NOMO-1 treated with dmso at 0.1 percent for 144 hours (cell line): ENCODE measurements at regions not wholly inside any gene's neighbourhood (a gene's known extent, or its start where the extent isn't known, plus 50 kb on each side); places are given as distances from the start of the nearest gene placed in this dataset.
A peak's percentile ranks its signal among the peaks of the same experiment; 100 is the strongest.
"Not testable (repeated sequence)": the region's sequence is repeated elsewhere in the genome, so short reads cannot be mapped to it uniquely, and the experiment has no call there.

Source experiments
- DNase-seq: peaks from one replicate; lab custom pipeline; 2025; ENCODE audit not compliant: unreplicated experiment; lab: John Stamatoyannopoulos, UW

GRCh38 chr3:194249323-194250097 is 101.6 kb downstream of the CPN2 start:
- DNase-seq: no peak

GRCh38 chr3:194250098-194251002 is 100.8 kb downstream of the CPN2 start:
- DNase-seq: no peak

DNA sequence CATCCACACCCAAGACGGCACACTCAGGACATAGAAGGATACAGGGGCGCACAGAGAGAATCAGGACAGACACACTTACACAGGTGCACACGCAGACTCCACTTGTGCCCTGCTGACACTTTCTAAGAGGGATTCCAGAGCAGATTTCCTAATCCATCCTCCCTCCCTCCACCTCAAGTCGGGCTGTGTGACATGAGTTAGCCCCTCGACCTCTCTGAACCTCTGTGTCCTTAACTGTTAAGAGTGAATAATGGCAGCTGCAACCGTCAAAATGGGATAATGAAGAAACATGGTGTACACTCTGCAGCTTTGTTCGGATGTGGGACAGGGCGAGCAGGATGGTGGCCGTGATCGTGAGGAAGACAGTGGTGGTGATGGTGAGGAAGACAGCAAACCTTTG is 100.1 kb downstream of the CPN2 start:
- DNase-seq: no peak

DNA sequence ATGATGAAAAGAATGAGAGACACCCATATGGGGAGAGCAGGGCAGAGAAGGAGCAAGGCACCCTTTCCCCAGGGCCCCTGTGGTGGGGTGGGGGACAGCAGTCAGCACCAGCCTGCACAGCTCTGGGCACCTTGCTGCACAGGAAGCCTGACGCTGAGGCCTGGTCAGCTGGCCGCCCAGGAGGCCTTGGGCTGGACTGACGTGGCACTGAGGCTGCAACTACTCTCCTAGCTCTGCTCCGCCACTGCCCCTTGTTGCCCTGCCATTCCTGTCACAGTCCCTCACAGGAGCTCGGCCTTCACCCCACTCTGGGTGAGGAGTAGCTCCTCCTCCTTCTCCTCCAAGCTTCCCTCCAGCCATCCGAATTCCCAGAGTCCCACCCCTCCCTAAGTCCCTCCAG is 99.7 kb downstream of the CPN2 start:
- no peak for DNase-seq

GRCh38 chr3:194251891-194252560 is 99.1 kb downstream of the CPN2 start:
- no peak for DNase-seq

GRCh38 chr3:194253270-194253669 is 97.9 kb downstream of the CPN2 start:
- DNase-seq: no peak

GRCh38 chr3:194254040-194254439 is 97.1 kb downstream of the CPN2 start:
- no peak for DNase-seq

DNA sequence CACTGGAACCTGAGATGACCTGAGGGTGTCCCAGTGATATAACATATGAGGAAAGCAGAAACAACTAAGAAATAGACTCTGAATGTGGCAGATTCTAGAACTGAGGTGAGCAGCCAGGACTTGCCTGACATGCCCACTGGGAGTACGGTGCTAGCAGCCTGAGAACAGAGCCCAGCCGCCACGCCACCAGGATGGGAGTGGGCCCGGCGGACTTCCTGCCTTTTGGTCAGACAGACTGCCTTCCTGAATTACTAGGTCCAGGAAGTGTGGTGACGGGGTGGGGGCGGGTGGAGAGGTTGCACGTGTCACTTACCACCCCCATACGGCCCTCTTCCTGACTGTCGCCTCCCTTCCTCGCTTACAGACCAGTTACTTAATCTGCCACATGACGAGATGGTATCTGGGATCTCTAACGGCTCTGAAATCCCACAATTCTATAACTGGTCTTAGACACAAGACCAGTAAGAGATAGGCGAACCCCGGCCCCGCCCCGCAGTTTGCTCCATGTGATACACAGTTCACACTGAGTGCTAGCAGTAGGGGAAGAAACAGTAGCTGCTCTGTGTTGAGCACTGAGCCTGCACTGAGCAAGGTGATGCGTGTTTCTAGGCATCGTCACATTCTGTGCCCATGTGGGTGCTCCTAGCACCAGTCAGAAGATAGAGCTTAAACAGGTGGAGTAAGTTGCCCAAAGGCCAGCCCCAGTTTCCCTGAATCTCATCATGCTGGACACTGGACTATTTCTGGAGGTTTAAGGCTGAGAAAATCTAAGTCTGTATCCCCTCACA is 95.7 kb downstream of the CPN2 start:
- DNase-seq: peak; percentile 99

- no peak for DNase-seq
Measured at GRCh38 chr3:194256040-194256945, 94.8 kb downstream of the CPN2 start.

DNA sequence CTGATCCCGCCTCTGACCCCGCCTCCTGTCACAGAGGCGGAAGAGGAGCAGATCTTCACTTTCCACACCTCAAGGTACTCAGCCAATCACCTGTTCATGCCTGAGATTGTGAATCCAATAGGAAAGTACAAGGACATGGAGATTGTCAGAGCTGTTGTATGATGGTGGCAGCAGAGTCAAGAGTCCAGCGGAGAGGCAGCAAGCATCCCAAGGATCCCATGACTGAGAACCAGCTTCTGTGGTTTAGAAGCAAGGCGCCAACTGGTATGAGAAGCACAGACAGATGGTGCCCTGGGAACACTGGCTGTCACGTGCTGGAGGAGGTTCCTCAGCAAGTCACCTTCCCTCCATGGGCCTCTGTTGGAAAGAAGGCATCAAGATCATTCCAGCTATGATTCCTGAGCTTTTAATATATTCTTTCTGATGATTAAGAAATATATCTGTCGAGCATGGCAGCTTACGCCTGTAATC is 93.9 kb downstream of the CPN2 start:
- DNase-seq: no peak

DNA sequence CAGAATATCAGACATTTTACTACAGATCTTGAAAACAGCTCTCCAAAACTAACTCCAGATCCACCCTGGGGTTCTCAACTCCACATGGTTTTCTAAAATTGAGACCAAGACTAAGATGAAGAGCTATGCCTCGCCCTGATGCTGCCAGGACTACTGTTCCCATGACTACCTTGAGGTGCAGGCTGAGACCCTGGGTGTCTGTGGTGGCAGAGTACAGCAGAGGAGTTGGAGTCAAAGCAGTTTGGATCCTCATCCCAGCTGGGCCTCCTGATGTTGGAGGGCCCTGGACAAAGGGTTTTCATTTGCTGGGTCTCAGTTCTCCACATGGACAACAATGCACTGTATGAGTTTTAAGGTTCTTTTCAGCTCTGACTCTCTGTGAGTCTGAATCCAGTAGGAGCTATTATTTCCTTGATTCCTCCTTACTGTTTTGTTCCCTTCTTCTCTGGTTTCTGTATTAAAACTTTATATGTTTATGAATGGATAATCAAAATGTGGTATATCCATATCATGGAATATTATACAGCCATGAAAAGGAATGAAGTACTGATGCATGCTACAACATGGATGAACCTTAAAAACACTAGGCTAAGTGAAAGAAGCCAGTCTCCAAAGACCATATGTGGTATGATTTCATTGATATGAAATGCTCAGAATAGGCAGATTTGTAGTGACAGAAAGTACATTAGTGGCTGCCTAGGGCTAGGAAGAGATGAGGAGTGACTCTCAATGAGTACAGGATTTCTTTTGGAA is 93.0 kb downstream of the CPN2 start:
- no peak for DNase-seq

DNA sequence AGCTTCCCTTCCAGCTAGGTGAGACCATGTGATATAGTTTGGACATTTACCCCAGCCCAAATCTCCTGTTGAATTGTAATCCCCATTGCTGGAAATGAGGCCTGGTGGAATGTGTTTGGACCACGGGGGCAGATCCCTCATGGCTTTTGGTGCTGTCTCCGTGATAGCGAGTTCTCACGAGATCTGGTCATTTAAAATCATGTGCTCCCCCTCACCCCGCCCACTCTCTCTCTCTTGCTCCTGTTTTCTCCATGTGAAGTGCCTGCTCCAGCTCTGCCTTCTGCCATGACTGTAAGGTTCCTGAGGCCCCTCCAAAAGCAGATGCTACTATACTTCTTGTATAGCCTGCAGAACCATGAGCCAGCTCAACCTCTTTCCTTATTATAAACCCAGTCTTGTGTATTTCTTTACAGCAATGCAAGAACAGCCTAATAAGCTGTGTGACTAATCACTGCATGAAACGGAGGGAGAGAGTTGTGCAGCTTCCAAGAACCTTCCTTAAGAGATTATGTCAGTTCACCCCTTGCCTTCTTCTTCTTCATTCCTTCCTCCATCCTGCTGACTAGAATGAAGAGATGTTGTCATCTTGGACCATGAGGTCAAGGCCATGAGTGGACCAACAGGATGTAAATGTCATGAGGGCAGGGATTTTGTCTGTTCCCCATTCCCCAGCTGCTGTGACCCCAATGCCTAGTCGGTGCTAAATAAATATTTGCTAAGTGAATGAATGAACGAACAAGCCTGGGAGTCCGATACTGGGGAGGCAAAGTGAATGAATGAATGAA is 91.0 kb downstream of the CPN2 start:
- DNase-seq: no peak

DNA sequence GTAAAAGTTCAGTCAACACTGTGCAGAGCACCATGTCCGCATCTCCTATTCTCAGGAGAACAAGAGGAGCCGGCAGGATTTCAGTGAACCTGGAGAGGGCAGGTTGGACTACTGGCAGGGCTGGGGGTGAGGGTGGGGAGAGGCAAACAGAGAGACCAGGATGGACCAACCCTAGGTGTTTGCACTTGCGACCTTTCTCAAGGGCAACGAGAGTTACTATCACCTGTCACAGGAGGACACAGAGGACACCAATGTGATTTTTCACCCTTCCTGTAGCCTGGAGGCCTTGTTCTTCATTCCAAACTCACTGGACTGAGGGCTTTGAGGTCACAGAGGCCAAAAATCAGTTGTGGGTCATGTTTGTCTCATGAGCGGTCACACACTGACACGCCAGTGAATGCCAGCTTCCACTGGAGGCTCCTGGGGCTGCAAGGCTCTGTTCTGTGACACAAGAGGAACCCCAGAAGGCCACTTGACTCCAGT is 89.5 kb downstream of the CPN2 start:
- DNase-seq: no peak

- DNase-seq: no peak
Measured at GRCh38 chr3:194262176-194262924, 88.8 kb downstream of the CPN2 start.

DNA sequence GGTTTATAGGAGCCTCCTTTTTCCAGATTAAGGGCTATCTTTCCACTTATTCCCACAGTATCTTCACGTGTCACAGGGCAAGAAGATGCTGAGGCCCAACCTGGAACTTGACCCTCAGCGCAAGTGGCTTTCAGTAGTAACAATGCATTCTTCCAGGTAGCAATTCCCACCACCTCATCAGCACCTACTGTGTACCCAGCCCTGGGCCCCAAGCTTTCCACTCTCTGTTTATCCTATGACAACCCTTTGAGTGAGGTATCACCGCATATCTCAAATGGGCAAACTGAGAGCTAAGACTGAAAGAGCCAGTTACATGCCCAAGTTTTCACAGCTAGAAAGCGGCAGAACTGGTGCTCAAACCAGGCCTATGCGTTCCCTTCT is 88.2 kb downstream of the CPN2 start:
- DNase-seq: no peak

DNA sequence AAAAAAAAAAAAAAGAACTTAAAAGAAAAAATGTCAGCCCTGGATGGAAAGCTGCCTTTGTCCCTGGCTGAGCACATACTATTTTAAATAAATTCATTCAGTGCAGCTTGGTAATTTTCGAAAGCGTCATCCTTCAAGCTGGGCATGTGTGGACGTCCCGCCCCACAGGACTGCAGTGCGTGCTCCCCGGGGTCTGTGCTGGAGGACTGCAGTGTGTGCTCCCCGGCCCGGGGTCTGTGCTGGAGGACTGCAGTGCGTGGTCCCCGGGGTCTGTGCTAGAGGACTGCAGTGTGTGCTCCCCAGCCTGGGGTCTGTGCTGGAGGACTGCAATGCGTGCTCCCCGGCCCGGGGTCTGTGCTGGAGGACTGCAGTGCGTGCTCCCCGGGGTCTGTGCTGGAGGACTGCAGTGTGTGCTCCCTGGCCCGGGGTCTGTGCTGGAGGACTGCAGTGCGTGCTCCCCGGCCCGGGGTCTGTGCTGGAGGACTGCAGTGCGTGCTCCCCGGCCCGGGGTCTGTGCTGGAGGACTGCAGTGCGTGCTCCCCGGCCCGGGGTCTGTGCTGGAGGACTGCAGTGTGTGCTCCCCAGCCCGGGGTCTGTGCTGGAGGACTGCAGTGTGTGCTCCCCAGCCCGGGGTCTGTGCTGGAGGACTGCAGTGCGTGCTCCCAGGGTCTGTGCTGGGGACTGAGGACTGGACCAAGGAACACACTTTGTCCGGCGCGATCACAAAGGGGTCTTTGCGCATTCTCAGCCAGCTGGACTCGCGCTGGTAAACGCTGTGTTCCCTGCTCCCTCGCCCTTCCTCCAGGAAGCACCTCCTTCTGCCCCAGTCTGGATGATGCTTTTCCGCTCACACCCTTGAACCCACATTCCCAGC is 86.3 kb downstream of the CPN2 start:
- DNase-seq: not testable (repeated sequence)
